ENCODE measurements at regions not wholly inside any gene's neighbourhood (a gene's known extent, or its start where the extent isn't known, plus 50 kb on each side); places are given as distances from the start of the nearest gene placed in this dataset.

GRCh38 chr13:30371649-30372265 is 50.5 kb upstream of the UBE2L5 start:
- Histone ChIP-seq H4K20me1 (replicated peaks; ENCODE audit: control insufficient read depth, insufficient read depth, low read length) (no peaks in the 10 kb centered on the region), H3K9me1 (ENCODE audit: control insufficient read depth, insufficient read depth, low read length) (no peaks in the 10 kb centered on the region), H3K4me2 (ENCODE audit: insufficient read depth, low read length) (no peak overlapping the region; the same call in 1 of the 2 replicates), H3K4me3 (no peak overlapping the region), H3K36me3 (ENCODE audit: control insufficient read depth, insufficient read depth, low read length) (no peaks in the 10 kb centered on the region), H3K9me3 (replicated peaks; ENCODE audit: control insufficient read depth, insufficient read depth, low read depth, low read length) (no peaks in the 10 kb centered on the region), H3K27ac (ENCODE audit: extremely low read depth, low read depth, low read length) (no peak overlapping the region), H2AFZ (ENCODE audit: low read depth, low read length) (peak overlapping the region; percentile 78), H3K27me3 (ENCODE audit: control insufficient read depth in 2 of 2, insufficient read depth in 2 of 2, low read length in 2 of 2) (no peaks in the 10 kb centered on the region; a peak in 1 of 5 replicates), H3K4me1 (replicated peaks in 1 of 2; ENCODE audit: control insufficient read depth in 2 of 2, insufficient read depth in 2 of 2, low read length in 2 of 2) (peaks cover 0 to 10% of the 10 kb centered on the region in 2 experiments; a peak in 2 of 5 replicates), H3K79me2 (ENCODE audit: control insufficient read depth, insufficient read depth, low read length) (no peaks in the 10 kb centered on the region), H3K9ac (ENCODE audit: insufficient read depth in 1 of 2, low read depth in 2 of 2, low read length in 2 of 2) (no peak overlapping the region)
- no TSS peak for BruUV-seq (replicated peaks)
- ChIA-PET CTCF (ENCODE audit: low intra/inter-chr PET ratio) (no interaction called here), POLR2A (no interaction called here)
- no peak for TF ChIP-seq HLTF (IDR thresholded peaks at IDR 0.05)
- no peak for TF ChIP-seq SPI1 (IDR thresholded peaks at IDR 0.05; ENCODE audit: borderline replicate concordance, low read depth, low read length)
- TF ChIP-seq ZBTB33 (CRISPR knock-in tag; IDR thresholded peaks at IDR 0.05) = peak; percentile 82
- WGBS (ENCODE audit: insufficient coverage, low coverage, missing lambda C conversion rate) = 23% methylated on average over 13 of the region's 14 CpGs
- intact Hi-C loops (cut with micrococcal nuclease) (no loop called here), in situ Hi-C loops (cut with MboI) (no loop called here)
- peak in 1 of 4 experiments; percentile 7 for DNase-seq (ENCODE audit: extremely low read depth in 1 of 4, low spot score in 3 of 4)
- no peak for FAIRE-seq
- ATAC-seq = no peak
